ENCODE measurements at regions not wholly inside any gene's neighbourhood (a gene's known extent, or its start where the extent isn't known, plus 50 kb on each side); places are given as distances from the start of the nearest gene placed in this dataset.

DNA sequence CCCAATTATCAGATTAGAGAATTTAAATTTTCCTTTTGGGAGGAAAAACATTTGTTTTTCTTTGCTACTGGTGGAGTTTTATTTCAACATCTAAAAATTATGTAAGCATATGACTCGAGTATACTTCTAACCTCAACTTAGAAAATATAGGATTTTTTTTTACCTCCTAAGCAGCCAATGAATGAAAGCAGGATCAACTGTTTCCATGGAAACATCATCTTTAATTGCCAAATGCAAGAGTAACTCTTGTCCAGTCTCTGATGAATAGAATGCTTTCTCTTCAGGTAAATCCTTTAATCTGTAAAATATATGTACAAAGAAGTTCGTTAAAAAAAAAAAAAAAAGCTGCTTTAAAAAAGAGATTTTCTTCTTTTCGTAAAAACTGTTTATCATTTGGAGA lies 93.6 kb downstream of the CNTN3 start:
- Histone ChIP-seq H3F3A (ENCODE audit: insufficient read depth, low read length) (no peaks in the 10 kb centered on the region), H2AFZ (ENCODE audit: low read length) (no peak overlapping the region), H3K9me2 (replicated peaks; ENCODE audit: insufficient read depth, low read length) (no peaks in the 10 kb centered on the region), H3K9me3 (replicated peaks; ENCODE audit: insufficient read depth, low read length) (no peaks in the 10 kb centered on the region), H4K20me1 (ENCODE audit: insufficient read depth, low read length) (no peaks in the 10 kb centered on the region), H3K4me3 (ENCODE audit: low read length) (no peak overlapping the region), H3K79me2 (ENCODE audit: low read length) (no peaks in the 10 kb centered on the region), H3K9ac (ENCODE audit: low read length) (no peak overlapping the region), H3K4me2 (ENCODE audit: low read depth, low read length) (no peak overlapping the region), H3K36me3 (replicated peaks; ENCODE audit: insufficient read depth, low read length) (no peaks in the 10 kb centered on the region), H3K27me3 (replicated peaks; ENCODE audit: insufficient read depth, low read length) (no peaks in the 10 kb centered on the region), H3K27ac (ENCODE audit: low read length) (no peak overlapping the region), H3K4me1 (ENCODE audit: low read length) (peaks cover 4% of the 10 kb centered on the region; the same call in 1 of the 2 replicates)
- no peak for DNase-seq
- TF ChIP-seq, protein P1, sequence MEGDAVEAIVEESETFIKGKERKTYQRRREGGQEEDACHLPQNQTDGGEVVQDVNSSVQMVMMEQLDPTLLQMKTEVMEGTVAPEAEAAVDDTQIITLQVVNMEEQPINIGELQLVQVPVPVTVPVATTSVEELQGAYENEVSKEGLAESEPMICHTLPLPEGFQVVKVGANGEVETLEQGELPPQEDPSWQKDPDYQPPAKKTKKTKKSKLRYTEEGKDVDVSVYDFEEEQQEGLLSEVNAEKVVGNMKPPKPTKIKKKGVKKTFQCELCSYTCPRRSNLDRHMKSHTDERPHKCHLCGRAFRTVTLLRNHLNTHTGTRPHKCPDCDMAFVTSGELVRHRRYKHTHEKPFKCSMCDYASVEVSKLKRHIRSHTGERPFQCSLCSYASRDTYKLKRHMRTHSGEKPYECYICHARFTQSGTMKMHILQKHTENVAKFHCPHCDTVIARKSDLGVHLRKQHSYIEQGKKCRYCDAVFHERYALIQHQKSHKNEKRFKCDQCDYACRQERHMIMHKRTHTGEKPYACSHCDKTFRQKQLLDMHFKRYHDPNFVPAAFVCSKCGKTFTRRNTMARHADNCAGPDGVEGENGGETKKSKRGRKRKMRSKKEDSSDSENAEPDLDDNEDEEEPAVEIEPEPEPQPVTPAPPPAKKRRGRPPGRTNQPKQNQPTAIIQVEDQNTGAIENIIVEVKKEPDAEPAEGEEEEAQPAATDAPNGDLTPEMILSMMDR (IDR thresholded peaks at IDR 0.05; ENCODE audit: low read length), result no peak
- no peak for TF ChIP-seq EZH2phosphoT487 (IDR thresholded peaks at IDR 0.05; ENCODE audit: low read length)
- no peak for TF ChIP-seq EZH2 (optimal IDR thresholded peaks at IDR 0.05; ENCODE audit: low read depth, low read length)

GRCh38 chr3:74518610-74519009 lies 95.8 kb downstream of the CNTN3 start:
- no peaks in the 10 kb centered on the region for H3K36me3 ChIP-seq (replicated peaks; ENCODE audit: insufficient read depth, low read length)
- no peaks in the 10 kb centered on the region for H3K79me2 ChIP-seq (ENCODE audit: low read length)
- no peak overlapping the region for H3K4me2 ChIP-seq (ENCODE audit: low read depth, low read length)
- H3K9me3 ChIP-seq (replicated peaks; ENCODE audit: insufficient read depth, low read length), result no peaks in the 10 kb centered on the region
- H2AFZ ChIP-seq (ENCODE audit: low read length), result no peak overlapping the region
- DNase-seq, result no peak
- no peaks in the 10 kb centered on the region for H4K20me1 ChIP-seq (ENCODE audit: insufficient read depth, low read length)
- H3K4me3 ChIP-seq (ENCODE audit: low read length), result no peak overlapping the region
- H3K9me2 ChIP-seq (replicated peaks; ENCODE audit: insufficient read depth, low read length), result no peaks in the 10 kb centered on the region
- no peaks in the 10 kb centered on the region for H3K27me3 ChIP-seq (replicated peaks; ENCODE audit: insufficient read depth, low read length)
- H3K4me1 ChIP-seq (ENCODE audit: low read length), result peaks cover 9% of the 10 kb centered on the region
- no peaks in the 10 kb centered on the region for H3F3A ChIP-seq (ENCODE audit: insufficient read depth, low read length)
- H3K9ac ChIP-seq (ENCODE audit: low read length), result no peak overlapping the region
- TF ChIP-seq EZH2 (optimal IDR thresholded peaks at IDR 0.05; ENCODE audit: low read depth, low read length) (no peak), EZH2phosphoT487 (IDR thresholded peaks at IDR 0.05; ENCODE audit: low read length) (no peak)
- TF ChIP-seq, protein P1 (IDR thresholded peaks at IDR 0.05; ENCODE audit: low read length), result no peak
- no peak overlapping the region for H3K27ac ChIP-seq (ENCODE audit: low read length)

GRCh38 chr3:74516019-74516418 lies 98.4 kb downstream of the CNTN3 start:
- no peaks in the 10 kb centered on the region for H3K9me3 ChIP-seq (replicated peaks; ENCODE audit: insufficient read depth, low read length)
- no peaks in the 10 kb centered on the region for H3K27me3 ChIP-seq (replicated peaks; ENCODE audit: insufficient read depth, low read length)
- no peak overlapping the region for H3K27ac ChIP-seq (ENCODE audit: low read length)
- H3K9me2 ChIP-seq (replicated peaks; ENCODE audit: insufficient read depth, low read length), result no peaks in the 10 kb centered on the region
- no peak overlapping the region for H3K4me2 ChIP-seq (ENCODE audit: low read depth, low read length)
- H3K4me3 ChIP-seq (ENCODE audit: low read length), result no peak overlapping the region
- H3K36me3 ChIP-seq (replicated peaks; ENCODE audit: insufficient read depth, low read length), result no peaks in the 10 kb centered on the region
- H4K20me1 ChIP-seq (ENCODE audit: insufficient read depth, low read length), result no peaks in the 10 kb centered on the region
- TF ChIP-seq, protein P1 (IDR thresholded peaks at IDR 0.05; ENCODE audit: low read length), result no peak
- no peak for TF ChIP-seq EZH2 (optimal IDR thresholded peaks at IDR 0.05; ENCODE audit: low read depth, low read length)
- no peak for TF ChIP-seq EZH2phosphoT487 (IDR thresholded peaks at IDR 0.05; ENCODE audit: low read length)
- DNase-seq, result no peak
- H3K4me1 ChIP-seq (ENCODE audit: low read length), result peaks cover 12% of the 10 kb centered on the region
- no peak overlapping the region for H2AFZ ChIP-seq (ENCODE audit: low read length)
- no peak overlapping the region for H3K9ac ChIP-seq (ENCODE audit: low read length)
- no peaks in the 10 kb centered on the region for H3K79me2 ChIP-seq (ENCODE audit: low read length)
- peaks cover 1% of the 10 kb centered on the region; the same call in 1 of the 2 replicates for H3F3A ChIP-seq (ENCODE audit: insufficient read depth, low read length)
